NCI-H82 (cell line): ENCODE measurements at regions not wholly inside any gene's neighbourhood (a gene's known extent, or its start where the extent isn't known, plus 50 kb on each side); places are given as distances from the start of the nearest gene placed in this dataset.

Experiments used
- DNase-seq: peaks from one replicate; lab custom pipeline; 2025; lab: John Stamatoyannopoulos, UW

GRCh38 chr1:81432654-81433109 is 368.1 kb upstream of the ADGRL2 start:
- DNase-seq: no peak

GRCh38 chr1:81432059-81432458 is 368.7 kb upstream of the ADGRL2 start:
- DNase-seq: no peak

DNA sequence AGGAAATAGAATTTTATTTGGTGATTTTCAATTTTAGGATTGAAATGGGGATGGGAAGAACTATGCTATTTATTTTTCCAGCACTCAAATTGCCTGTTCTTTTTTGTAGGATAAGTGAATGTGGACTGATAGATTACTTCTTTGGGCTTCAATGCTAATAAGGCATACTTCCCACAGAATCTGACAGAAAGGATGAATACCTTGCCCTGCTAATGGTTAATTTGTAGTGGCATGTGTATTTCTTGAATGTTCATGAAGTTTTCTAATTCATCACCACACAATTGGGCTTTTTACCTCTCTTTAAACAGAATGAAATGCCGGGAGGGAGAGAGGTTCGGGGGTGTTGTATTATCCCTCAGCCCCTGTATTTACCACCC is 369.1 kb upstream of the ADGRL2 start:
- DNase-seq: no peak

GRCh38 chr1:81430955-81431623 is 369.6 kb upstream of the ADGRL2 start:
- DNase-seq: no peak

- DNase-seq: no peak
Measured at GRCh38 chr1:81430236-81430938, 370.3 kb upstream of the ADGRL2 start.

- no peak for DNase-seq
Measured at GRCh38 chr1:81428998-81429397, 371.7 kb upstream of the ADGRL2 start.

DNA sequence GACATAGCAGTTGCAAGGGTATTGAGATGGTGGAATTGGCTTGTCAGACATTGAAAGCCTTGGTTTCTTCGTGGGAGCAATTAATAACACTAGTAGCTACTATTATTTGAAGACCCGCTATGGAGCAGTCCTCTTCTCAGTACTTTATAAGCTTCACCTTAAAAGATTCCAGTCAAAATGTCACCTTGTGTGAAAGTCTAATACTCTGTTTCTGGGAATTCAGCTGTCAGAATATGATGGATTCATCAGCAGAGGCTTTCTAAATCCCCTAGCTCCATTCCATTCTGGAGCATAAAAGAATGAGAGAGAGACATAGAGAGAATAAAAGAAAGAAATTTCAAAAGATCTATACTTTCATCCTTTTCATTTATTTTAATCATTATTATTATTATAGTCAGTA is 375.9 kb upstream of the ADGRL2 start:
- DNase-seq: no peak

DNA sequence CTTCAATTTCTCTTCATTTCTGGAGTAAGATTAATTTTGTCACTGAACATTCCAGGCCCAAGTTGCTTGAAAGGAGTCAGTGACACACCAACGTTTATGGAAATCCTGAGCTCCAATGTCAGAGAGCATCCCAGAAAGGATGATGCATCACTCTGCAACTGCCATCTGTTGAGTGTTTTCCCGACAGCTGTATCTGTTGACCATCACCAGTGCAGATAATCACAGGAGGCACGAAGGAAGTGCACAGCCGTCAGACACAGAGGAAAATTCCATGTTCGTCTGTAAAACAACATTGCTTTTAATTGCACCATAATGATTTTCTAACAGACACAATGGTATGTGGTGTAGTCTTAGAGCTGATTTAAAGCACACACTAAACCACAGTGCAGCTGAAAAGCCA is 376.7 kb upstream of the ADGRL2 start:
- DNase-seq: peak; percentile 87

GRCh38 chr1:81420760-81421159 is 380.0 kb upstream of the ADGRL2 start:
- DNase-seq: no peak

DNA sequence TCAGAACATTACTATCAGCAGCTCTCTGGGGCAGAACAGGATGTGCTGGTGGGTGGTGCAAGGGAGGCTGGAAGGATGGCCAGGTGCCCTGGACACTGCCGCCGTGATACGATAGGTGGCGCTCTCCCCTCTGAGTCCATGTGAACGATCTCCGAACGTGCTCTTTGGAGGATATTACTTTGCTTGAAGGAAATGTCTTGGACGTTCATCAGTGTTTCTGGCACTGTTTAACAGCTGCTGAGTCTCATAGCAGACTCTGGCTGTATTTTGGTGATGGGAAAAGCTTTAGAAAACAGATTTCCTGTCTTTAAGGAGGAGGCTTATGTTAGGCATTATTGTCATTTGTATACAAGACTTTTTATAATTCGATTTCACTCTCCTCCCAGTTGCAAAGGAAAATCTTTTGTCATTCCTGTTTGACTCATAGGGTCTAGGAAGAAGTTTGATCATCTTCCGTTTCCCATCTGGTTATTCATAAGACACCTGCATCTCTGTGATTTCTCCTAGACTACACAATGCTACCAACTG is 386.2 kb upstream of the ADGRL2 start:
- DNase-seq: peak; percentile 74

GRCh38 chr1:81412954-81413353 is 387.8 kb upstream of the ADGRL2 start:
- DNase-seq: no peak

GRCh38 chr1:81410941-81411340 is 389.8 kb upstream of the ADGRL2 start:
- no peak for DNase-seq

DNA sequence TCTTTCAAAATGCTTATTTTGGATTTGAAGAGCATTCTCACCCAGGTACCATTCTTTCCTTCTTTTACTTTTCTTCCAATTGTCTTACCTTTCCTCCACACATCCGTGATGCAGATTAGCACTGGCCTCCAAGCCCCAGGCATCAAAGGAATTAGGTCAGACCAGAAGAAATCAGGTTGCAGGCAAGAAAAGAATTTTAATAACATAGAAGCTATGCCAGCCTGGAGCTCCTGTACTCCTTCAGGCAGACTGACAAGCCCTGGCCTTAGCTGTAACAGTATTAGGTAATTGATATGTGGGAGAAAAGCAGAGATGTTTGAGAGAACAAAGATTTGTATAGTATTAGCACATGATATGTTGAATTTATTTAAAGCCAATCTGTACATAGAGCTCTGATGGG is 390.4 kb upstream of the ADGRL2 start:
- no peak for DNase-seq

GRCh38 chr1:81409780-81410274 is 390.9 kb upstream of the ADGRL2 start:
- no peak for DNase-seq

- no peak for DNase-seq
Measured at GRCh38 chr1:81409262-81409661, 391.5 kb upstream of the ADGRL2 start.

DNA sequence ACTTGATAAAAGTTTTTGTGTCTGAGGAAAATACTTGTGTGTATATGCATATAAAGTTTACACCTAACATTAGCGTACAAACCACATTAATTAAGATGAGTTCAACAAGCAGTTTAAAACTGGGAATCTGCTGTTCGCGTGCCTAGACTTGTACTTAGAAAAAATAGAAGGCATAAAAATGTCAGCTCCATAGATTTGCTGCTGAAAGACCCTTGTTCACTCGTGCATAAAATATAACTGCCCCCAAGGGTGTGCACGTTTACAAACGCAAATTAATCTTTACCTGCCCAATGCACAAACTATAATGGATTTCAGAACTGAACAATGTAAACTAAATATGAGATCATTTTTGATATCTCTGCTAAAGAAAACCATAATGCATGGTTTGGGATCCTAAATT is 392.3 kb upstream of the ADGRL2 start:
- DNase-seq: no peak

DNA sequence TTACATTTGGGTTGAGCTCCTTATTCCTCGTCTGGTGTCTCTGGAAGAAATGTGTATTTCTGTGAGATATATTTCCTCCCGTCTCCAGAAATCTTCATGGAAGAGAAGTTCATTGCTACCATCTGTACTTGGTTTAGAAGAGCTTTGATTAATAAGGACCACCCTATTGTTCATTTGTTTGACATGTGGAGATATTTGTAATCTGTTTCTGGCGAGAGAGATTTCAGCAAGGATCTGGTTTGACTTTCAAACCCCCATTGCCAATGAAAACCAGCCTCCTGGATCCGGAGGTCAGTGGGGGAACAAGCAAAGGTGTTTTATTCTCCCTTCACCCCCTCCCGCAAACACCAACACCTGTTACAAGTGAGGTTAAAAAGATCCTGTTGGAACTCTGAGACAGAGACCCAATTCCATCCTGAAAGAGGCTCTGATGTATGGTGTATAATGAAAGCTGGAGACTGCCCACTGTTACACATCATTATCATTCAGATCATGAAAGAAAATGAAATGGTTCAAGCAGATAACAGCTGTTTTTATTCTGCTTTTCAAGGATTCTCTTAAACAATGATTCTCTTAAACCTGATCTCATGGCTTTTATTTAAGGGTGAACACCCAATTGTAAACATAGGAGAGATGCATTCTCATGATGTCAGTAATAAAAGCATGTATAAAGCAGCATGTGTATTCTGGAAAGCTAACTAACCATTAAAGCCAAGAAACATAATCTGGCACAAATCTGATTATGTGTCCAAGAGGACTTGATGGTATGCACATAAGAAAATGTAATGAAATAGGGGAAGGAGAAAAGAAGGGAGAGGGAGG is 393.5 kb upstream of the ADGRL2 start:
- peak; percentile 60 for DNase-seq

GRCh38 chr1:81406292-81406999 is 394.3 kb upstream of the ADGRL2 start:
- DNase-seq: no peak

DNA sequence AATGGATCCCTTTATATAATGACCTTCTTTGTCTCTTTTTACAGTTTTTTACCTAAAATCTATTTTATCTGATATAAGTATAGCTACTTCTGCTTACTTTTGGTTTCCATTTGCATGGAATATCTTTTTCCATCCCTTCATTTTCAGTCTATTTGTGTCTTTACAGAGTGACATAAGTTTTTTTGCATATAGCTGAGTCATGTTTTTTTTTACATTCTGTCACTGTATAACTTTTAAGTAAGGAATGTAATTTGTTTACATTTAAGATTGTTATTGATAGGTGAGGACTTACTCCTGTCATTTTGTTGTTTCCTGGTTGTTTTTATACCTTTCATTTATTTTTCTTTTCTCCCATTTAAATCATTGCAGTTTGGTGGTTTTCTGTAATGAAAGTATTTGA is 402.7 kb upstream of the ADGRL2 start:
- no peak for DNase-seq

- DNase-seq: no peak
Measured at GRCh38 chr1:81392526-81393226, 408.1 kb upstream of the ADGRL2 start.

GRCh38 chr1:81391125-81391828 is 409.5 kb upstream of the ADGRL2 start:
- DNase-seq: no peak
